CD4-positive, alpha-beta T cell treated with Interleukin-4 for 1 hour (primary cell): ENCODE measurements at regions not wholly inside any gene's neighbourhood (a gene's known extent, or its start where the extent isn't known, plus 50 kb on each side); places are given as distances from the start of the nearest gene placed in this dataset.
"Not testable (repeated sequence)": the region's sequence is repeated elsewhere in the genome, so short reads cannot be mapped to it uniquely, and the experiment has no call there.

Source experiments
- DNase-seq, 2 donors: peaks; one replicate each; pipeline ENCODE4 v3.0.0-alpha.2; 2020 to 2022

DNA sequence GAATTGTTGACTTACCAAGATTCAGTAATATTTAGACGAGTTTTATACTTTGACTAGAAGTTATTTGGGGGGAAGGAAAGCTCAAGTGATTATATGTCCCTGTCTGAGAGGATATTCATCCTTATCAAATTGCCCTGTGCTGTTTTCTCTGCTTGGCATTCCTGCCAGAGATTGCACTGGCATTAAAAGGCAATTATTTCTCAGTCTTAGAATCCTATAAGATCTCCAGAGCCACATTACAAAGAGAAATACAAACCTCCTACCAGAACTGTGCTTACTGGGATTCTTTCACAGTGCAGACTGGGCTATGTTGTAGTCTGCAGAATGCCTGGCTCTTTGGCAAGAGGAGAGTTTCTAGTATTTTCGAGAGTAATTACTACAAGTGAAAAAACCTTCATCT is 342.4 kb downstream of the HGF start:
- no peak for DNase-seq

DNA sequence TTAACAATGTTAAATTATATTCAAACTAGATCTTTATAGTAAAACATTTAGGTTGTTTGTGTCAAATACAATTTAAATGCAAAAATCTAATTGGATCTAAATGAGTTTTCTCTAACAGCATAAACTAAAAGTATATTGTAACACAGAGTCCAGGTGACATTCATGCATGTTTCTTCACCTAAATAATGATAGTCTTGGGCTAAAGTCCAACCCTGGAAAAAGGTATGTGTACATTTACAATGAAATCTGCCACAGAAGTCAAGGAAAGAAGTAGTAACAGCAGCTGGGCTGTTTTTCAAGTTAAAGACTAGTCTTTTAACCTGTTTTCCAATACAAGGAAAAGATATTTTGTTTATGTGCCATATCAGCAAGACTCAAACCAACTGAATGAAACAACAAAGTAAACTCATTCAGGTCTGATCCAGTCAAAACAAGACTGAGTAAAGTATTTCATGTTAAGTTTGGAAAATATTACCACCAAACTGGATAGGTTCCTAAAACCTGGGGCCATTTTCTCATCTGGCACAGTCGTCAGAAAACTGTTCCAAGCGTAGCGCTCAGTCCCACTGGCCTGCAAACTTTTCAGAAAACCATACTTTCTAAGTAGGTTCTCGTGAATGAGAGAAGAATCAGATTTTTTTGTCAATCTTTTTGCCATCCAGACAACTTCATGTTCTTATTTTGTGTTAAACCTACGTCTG is 349.2 kb downstream of the HGF start:
- DNase-seq: no peak

DNA sequence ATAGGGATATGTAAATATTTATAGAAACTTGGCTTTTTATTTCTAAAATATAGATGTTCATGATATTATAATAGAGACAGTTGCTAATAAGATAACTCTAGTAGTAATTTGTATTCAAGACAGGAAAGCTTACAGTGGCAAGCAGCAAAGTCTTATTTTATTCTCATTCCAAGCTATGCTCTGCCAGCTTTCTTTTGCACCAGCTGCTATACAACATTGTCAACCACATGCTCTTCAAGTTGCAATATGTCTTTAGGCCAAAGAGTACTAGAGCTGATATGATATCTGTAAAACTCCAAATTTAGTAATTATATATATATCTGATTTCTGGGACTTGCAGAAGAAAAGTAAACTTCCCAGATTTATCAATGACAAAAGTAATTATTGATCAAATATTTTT is 350.1 kb downstream of the HGF start:
- no peak for DNase-seq

DNA sequence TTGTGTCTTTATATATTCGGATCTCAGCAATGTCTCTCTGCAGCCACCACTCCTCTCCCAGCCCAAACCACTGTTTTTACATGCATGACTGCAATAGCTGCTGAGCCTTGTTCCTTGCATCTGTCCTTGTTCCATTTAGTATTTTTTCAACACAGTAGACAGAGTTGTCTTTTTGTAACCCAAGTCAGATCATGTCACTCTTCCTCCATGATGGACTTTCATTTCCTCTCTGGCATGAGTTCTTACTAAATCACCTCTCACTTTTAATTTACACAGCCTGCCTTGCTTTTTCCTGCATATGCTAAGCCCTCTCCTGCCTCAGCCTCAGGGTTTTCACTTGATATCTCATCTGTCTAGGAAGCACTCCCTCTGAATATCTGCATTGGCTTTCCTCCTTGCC is 353.2 kb downstream of the HGF start:
- no peak for DNase-seq

DNA sequence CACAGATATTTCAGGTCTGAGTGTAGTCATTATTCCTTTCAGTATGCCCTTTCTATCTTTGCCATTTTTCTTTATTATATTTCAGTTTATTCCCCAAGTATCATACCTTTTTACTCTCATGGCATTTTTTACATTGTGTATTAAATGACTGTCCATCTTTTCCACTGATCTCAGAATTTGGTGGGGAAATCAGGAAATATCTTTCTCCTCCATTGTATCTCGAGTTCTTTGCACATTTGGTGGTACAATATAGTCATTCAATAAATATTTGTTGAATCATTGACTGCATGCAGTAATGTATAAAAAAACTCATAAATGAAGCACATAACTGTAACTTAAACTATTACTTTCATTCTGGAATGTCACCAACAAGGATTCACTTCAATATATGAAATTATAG is 354.7 kb downstream of the HGF start:
- DNase-seq: no peak

DNA sequence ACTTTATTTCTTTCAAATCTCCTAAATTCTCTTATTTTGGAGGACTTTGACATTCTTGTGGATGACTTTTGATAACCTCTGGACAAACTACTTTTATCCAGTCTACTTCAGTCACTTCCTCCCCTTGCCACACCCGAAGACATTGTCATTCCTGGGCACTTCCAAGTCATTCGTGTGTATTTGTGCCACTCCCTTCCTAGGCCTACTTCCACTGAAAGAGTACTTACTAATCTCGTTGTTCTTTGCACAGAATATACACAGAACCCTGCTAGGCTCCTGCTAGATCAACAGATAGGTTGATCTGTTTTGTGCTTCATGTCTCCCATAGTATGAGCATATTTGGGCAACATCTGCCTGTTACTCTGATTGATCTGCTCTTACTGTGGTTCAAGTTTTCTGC is 355.4 kb downstream of the HGF start:
- DNase-seq: no peak

DNA sequence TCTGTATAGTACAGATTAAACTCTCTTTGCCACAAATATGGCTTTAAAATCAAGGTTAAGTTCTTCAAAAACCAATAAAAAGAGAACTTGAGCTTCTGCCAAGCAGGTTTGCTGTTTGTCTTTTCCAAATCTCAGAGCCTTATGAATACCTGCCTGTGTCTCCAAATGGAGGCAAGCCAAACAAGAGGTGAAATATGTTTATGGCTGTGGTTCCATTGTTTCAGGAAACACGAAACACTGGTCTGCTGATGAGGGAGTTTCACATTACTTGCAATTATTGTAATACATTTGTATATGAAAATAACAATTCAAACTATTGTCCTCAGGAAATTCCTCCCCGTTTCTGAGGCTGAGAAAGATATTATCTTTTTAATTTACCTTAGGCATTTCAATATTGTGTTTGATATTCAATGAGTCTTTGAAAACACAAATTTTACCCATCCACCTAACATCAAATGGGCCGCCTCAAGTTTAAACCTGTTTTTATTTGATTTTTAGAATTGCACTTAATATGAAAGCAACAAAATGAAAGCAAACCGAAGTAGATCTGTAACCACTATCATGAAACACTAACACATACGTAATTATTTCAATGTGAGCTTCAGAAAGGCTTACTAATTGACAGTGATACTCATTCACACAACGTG is 359.3 kb downstream of the HGF start:
- no peak for DNase-seq

DNA sequence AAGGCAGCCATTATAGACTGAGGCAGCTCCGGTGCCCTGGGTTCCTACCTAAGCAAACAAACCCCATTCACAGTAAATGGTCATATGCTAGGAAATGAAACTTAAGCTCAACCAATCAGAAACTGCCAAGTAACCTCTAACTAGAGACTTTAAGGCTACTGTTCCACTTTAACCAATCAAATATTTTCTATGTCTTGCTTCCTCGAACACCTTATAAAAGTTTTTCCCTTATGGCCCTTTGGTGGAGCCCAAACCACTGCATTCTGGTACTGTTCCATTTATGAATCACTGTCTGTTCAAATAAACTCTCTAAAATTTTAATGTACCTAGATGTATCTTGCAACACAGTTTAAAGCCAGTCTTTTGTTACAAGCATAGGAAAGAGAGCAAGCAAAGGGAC is 361.1 kb downstream of the HGF start:
- DNase-seq: no peak

DNA sequence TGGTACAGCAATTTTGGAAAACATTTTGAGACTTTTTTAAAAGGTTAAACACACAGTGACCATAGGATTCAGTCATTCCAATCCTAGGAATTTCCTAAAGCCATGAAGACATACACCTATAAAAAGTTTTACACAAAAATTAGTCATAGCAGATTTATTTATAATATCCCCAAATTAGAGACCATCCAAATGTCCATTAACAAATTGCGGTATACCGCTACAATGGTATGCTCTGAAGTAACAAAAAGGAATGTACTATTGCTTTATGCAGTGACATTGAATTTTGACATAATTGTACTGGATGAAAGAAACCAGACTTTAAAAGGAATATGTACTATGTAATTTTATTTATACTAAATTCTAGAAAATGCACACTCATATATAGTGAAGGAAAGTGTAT is 362.8 kb downstream of the HGF start:
- no peak for DNase-seq

DNA sequence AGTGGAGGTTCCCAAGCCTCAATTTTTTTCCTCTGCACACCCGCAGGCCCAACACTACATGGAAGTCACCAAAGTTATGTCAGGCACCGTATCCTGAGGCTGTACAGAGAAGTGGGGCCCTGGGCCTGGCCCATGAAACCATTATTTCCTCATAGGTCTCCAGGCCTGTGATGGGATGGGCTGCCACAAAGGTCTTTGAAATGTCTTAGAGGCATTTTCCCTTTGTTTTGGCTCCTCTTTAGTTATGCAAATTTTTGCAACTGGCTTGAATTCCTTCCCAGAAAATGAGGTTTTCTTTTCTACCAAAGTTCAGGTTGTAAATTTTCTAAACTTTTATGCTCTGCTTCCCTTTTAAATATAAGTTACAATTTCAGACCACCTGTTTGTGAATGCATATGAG is 365.2 kb downstream of the HGF start:
- no peak for DNase-seq

DNA sequence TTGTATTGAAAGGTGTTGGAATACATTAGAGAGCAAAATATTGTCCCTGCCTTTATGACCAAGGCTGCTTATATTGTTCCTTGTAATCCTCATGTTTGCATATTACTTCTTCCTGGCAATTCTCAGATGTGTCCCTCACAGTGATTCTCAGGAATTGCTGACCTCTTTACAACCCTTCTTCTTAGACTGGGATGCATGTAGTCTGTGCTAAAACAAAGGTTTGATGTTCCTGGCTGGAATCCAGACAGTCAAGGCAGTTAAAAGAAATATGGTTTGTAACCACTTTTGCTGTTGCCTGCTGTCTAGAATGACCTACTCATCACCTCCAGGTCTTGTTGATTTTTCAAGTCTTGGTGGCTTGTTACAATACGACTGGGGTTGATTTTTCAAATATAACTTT is 367.6 kb downstream of the HGF start:
- DNase-seq: no peak

DNA sequence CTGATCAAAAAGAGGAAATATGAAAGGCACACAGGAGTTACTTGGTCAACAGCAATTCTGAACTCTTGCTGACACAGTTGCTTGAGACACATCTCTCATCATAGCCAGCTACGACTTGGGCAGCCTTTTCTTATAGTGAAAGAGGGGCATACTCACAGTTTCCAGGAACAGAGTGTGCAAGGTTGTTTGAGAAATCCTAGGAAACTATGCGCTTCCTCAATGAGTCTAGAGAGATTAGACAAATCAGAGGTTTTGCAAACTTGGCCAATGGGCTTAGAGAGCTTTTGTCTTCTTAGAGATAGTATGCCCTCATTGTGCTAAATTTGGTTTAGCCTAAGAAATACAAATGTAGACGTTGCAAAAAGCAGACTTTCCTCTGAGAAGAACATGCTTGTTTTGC is 370.4 kb downstream of the HGF start:
- no peak for DNase-seq

DNA sequence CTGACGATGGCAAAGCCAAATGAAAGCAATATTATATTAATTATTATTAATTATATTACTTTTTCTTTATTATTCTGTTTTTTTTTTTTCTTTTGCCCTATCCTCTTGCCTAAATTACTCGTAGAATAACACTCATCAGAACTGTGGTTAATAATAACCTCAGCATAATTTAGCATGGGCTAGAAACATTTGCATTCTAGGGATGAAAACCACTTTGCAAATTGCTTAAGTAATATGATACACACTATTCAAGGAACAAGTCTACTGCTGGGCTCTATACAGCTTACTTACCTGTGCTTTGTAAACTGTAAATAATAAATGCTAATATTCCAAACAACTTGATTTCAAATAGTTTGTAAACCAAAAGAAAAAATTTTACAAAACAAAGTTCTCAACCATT is 375.8 kb downstream of the HGF start:
- DNase-seq: no peak

DNA sequence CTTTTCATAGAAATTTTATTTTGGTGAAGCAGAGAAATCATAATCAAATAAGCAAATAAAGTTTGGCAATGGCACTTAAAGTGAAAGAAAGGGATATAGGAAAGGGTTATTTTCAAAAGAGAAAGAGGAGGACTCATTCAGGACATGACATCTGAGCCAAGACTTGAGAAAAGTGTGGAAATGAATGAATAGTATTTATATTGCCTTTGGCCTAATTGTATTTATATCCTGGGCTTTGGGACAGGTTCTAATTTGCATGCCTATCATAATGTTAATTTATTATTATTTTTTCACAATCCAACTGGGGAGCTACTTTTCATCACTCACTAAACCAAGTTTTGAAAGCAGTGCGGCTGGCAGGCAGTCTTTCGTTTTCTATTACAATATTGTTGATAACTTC is 376.8 kb downstream of the HGF start:
- DNase-seq: no peak

DNA sequence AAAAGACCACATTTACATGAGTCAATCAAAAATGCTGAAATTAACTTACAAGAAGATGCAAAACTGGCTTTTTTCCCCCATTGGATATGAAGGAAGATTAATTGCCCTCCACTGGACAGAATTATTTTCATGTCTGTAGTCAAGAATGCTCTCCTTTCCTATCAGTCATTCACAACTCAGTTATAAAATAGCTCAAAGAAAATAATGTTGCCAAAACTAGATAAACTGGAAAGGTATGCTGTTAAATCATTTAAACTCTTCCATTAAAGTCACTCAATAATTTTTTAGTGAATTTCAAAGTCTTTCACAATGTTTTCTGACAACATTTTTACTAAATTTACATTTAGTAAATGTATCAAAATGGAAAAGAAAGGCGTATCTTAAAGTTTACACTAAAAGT is 384.5 kb downstream of the HGF start:
- DNase-seq: no peak

DNA sequence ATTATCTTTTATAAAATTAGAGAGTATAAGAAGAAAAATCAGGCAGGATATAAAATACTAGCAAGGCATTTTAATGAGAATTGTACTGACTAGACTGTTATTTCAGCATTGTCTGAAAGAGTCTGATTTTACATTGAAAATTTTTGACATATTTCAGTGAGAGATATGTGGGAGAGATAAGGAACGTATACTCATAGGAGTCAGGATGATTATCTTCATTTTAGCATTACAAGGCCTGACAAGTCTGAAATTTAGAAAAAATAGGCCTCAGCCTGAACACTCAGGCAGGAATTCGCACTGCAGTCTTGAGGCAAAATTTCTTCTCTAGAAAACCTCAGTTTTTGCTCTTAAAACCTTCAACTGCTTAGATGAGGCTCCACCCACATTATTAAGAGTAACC is 386.0 kb downstream of the HGF start:
- DNase-seq: no peak

DNA sequence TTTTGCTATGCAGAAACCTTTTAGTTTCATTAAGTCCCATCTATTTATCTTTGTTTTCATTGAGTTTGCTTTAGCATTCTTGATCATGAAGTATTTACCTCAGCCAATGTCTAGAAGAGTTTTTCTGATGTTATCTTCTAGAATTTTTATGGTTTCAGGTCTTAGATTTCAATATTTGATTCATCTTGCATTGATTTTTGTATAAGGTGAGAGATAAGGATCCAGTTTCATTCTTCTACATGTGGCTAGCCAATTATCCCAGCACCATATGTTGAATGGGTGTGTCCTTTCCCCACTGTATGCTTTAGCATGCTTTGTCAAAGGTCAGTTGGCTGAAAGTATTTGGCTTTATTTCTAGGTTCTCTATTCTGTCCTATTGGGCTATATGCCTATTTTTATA is 395.2 kb downstream of the HGF start:
- not testable (repeated sequence) for DNase-seq

DNA sequence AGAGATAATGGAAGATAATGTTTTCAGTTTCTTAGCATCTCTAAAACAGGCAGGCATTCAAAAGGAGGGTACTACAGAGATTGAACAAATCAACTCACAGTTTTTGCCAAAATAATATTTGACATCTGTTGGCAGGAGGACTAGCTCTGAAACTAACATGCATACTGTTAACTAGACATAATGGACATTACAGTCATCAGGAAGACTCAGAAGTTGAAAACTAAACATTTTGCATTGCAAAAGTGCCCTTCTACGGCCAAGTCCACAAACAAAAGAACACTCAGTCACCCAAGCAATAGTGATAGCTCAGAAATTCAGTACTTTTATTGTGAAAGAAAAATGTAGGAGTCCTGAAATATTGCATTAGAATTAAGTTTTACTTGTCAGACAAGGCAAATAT is 399.0 kb downstream of the HGF start:
- DNase-seq: no peak

DNA sequence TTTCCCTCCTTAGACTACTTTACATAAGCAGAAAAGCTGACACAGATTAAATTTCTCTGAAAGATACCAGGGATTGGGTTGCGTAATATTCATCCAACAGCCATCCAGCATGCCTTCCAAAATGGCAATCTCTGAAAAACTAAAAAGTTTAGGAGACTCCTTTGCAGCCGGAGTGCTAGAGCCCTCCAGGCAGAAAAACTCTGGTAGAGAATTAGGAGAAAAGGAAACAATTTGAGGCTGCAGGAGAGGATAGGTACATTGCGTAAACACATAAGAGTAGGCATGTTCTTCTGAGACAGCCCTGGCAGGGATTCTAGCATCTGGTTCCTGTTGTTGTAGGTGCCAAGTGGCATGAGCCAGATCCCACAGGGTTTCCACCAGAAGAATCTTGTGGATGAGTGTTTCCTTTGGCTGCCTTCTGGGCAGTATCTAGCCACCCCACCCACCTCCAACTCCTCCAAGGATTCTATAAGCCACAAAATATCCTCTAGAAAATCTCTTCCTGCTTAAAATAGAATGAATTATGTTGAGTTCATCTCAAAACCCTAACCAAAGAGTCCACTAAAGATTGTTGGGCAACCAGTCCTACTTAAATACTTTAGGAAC is 402.4 kb downstream of the HGF start:
- DNase-seq: no peak

DNA sequence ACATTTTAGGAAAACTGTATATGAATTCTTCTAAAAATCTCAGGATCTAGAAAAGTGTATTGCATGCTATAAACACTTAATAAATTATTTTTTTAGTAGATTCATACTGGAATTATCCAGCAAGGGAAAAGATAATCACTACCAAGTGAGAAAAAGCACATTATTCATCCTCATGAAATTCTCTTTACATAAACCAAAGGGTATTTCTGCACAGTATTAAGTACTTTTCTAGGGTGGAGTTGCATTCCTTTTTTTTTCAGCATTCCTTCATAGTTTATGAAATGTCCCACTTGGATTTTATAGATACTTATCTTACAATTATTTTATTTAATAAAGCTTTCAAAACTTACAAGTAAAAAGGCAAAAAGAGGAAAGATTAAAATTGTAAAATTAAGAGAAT is 403.3 kb downstream of the HGF start:
- DNase-seq: no peak

DNA sequence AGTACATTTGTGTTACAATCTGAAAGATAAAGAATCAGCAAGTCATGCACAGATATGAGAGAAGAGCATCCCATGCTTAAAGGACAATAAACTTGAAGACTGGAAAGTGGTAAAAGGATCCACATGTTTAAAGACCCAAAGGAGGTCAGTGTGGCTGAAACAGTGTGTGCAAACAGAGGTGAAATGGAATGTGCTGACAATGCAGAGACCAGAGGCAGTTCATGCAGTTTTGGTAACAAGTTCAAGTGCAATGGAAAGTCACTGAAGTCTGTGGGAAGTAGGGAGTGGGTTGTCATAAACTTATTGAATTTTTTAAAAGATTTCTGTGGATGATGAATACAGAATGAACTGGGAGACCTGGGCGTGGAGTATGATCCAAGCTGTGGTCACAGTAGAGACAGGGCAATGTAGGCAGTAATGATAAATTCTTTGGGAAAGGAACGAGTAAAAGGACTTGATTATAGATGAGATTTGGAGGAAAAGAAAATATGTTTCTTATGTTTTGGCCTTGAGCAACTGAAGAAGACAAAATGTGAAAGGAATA is 408.0 kb downstream of the HGF start:
- DNase-seq: no peak

DNA sequence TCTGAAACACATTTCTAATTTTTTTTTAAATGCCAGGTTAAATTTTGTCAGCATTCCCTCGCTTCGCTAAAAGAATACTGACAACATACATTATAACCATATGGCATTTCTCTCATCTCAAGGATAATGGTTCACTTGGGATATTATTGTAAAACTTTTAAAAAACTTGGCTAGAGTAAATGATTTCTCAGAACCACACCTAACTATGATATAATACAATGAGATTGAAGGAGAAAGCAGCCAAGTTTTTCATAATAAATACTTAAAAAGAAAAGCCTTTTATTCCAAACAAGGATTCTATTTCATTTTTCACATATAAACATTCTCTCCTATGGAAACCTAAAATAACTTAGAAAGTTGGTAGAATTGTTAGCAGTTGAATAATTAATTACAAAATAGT is 413.9 kb downstream of the HGF start:
- DNase-seq: no peak

DNA sequence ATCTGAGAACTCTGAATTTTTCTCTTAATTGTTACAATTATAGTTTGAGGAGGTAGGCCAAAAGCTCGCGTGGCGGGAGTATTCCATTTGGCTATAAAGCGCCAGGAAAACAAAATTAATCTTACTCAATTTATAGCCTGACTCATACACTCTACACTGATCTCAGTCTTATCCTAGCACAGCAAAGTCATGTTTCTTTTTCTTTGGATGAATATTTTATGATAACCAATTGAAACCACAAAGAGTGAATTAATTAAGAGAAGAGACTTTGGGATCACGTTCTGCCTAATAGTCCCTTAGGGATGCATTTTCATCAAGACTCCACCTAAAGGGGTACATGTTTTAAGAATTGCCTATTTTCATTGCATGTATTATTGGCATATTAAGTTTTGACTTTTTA is 420.8 kb downstream of the HGF start:
- no peak for DNase-seq

DNA sequence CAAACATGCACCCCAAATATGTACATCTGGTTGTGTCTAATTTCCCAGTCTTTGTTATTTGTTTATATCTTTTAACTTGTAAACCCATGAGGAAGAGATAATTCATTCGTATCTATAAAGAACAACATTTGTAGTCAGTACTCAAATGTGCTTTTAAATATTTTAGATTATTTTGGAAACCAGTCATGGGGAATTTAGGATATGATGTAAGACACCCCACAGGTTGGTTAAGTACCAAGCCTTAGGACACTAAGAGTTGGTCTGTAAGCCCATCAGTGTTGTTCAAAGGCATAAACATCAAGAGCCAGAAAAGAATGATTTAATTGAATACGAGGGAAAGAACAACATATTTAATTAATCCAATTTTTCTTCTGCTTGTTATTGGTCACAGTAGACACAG is 421.1 kb upstream of the SEMA3C start:
- no peak for DNase-seq

DNA sequence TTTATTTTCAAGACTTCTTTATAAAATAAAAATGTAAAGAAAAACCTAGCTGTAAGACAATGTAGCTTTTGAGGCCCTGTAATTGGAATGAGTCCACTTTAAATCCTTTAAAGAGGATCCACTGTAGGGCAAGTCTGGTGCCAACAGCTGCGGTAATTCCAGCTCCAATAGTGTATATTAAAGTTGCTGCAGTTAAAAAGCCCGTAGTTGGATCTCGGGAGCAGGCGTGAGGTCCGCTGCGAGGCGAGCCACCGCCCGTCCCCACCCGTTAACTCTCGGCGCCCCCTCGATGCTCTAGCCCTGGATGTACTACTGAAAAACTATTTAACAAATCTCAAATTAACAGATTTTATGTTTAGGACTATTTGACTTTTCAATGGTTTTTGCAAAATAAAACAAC is 414.7 kb upstream of the SEMA3C start:
- DNase-seq: no peak
